ENCODE measurements at regions not wholly inside any gene's neighbourhood (a gene's known extent, or its start where the extent isn't known, plus 50 kb on each side); places are given as distances from the start of the nearest gene placed in this dataset.

DNA sequence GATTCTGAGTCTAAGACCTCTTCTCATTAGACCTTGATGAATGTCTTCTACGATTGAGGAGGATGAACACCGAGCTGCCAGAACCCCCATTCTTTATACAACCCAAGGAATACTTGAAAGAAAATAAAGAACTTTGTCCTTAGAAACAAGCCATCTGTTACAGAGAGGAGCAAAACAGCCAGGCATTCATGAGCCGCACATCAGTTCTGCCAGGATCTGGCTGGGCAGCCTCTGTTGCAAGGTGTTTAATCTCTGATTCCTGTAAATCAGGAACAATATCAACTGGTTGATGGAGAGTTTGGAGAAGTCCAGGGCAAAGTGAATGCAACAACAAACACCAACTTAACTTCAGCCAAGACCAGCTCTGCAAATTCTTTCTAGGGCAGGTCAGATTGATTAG is 165.5 kb upstream of the DMAC1 start:
- Histone ChIP-seq H2BK120ac (ENCODE audit: low read depth, low read length, poor library complexity, severe bottlenecking) (no peak overlapping the region), H3K56ac (ENCODE audit: insufficient read length, low read depth, low read length) (no peak overlapping the region), H3K9me3 (ENCODE audit: control insufficient read depth, low read depth, low read length) (no peaks in the 10 kb centered on the region), H2BK5ac (ENCODE audit: insufficient read length, low read length) (no peak overlapping the region), H4K20me1 (ENCODE audit: control insufficient read depth, insufficient read depth, insufficient read length) (no peaks in the 10 kb centered on the region), H3K23me2 (ENCODE audit: insufficient read length, low read depth, low read length, poor library complexity, severe bottlenecking) (no peaks in the 10 kb centered on the region), H2BK20ac (ENCODE audit: low read depth, low read length, poor library complexity, severe bottlenecking) (no peak overlapping the region), H3K9ac (ENCODE audit: extremely low read depth, insufficient read length, low read length) (no peak overlapping the region), H2BK12ac (ENCODE audit: insufficient read length, low read depth, low read length) (no peak overlapping the region), H3K18ac (ENCODE audit: insufficient read length, low read depth, low read length) (no peak overlapping the region), H3K79me2 (ENCODE audit: insufficient read depth, low read length) (no peaks in the 10 kb centered on the region), H3K27ac (ENCODE audit: insufficient read length, low read depth, low read length) (no peak overlapping the region), H2AK5ac (ENCODE audit: insufficient read length, low read length) (no peak overlapping the region), H3T11ph (ENCODE audit: low read length) (no peak overlapping the region), H3K23ac (ENCODE audit: insufficient read length, low read depth, low read length) (no peak overlapping the region), H2AFZ (ENCODE audit: low read length) (no peak overlapping the region), H4K8ac (replicated peaks; ENCODE audit: insufficient read length, low read depth, low read length) (no peak overlapping the region), H2BK15ac (ENCODE audit: low read depth, low read length) (no peak overlapping the region), H3K4me2 (ENCODE audit: insufficient read depth, insufficient read length, low read length) (no peak overlapping the region), H3K4ac (ENCODE audit: low read depth, low read length) (no peak overlapping the region), H4K91ac (ENCODE audit: insufficient read length, low read depth, low read length) (no peak overlapping the region), H3K4me1 (ENCODE audit: insufficient read depth, low read length) (peaks cover 4% of the 10 kb centered on the region; the same call in 1 of the 2 replicates), H3K14ac (ENCODE audit: insufficient read depth, low read length) (no peak overlapping the region), H3K79me1 (ENCODE audit: insufficient read depth, low read depth, low read length, poor library complexity, severe bottlenecking) (no peaks in the 10 kb centered on the region), H3K27me3 (ENCODE audit: insufficient read depth, low read length) (no peaks in the 10 kb centered on the region), H4K5ac (ENCODE audit: insufficient read length, low read depth, low read length) (no peak overlapping the region)
- H3K27ac Mint-ChIP-seq, result no peak overlapping the region
- no peak for TF ChIP-seq CTCF (conservative IDR thresholded peaks at IDR 0.05)
- H3K4me1 Mint-ChIP-seq, result peaks cover 20 to 30% of the 10 kb centered on the region in 2 experiments
- no CpG with 5 or more reads among the region's 3 CpGs for WGBS (ENCODE audit: extremely low coverage, insufficient read length, low lambda C conversion rate)
- H3K27me3 Mint-ChIP-seq (ENCODE audit: low read depth), result no peaks in the 10 kb centered on the region
- no peak for DNase-seq
- H3K36me3 Mint-ChIP-seq (ENCODE audit: insufficient read depth in 1 of 3, low read depth in 3 of 3), result no peaks in the 10 kb centered on the region
- H3K9me3 Mint-ChIP-seq, result no peaks in the 10 kb centered on the region
- H3K4me3 Mint-ChIP-seq, result no peak overlapping the region

All from H9 (cell line).